WTC11 (cell line): ENCODE measurements at regions not wholly inside any gene's neighbourhood (a gene's known extent, or its start where the extent isn't known, plus 50 kb on each side); places are given as distances from the start of the nearest gene placed in this dataset.

Experiments used
- ATAC-seq: fragments of 200-7000 bp; cut with Tn5 transposase; 2 replicates; pipeline ENCODE4 v1.10.0; 2021; ENCODE audit warnings: mild to moderate bottlenecking, moderate library complexity
- CTCF ChIA-PET: fragments of 300-600 bp; sonication (Branson Sonifier 250); formaldehyde crosslinking; loops from one replicate; lab custom pipeline; 2021; ENCODE audit warnings: antibody characterized with exemption; lab: Charles Lee
- POLR2A ChIA-PET: fragments of 350-600 bp; sonication (Branson Sonifier 250); formaldehyde crosslinking; loops from one replicate; lab custom pipeline; 2021; ENCODE audit warnings: antibody characterized with exemption; lab: Charles Lee
- DNase-seq: peaks from one replicate; pipeline ENCODE4 v3.0.0; 2021; ENCODE audit warnings: low spot score
- H3K27ac Mint-ChIP-seq: 2 replicates; pipeline ENCODE4 v1.8.0; 2021; ENCODE audit warnings: mixed read lengths
- H3K27me3 Mint-ChIP-seq: 2 replicates; pipeline ENCODE4 v1.8.0; 2021; ENCODE audit warnings: low read depth, mild to moderate bottlenecking, moderate library complexity, mixed read lengths
- H3K36me3 Mint-ChIP-seq: 2 replicates; pipeline ENCODE4 v1.8.0; 2021; ENCODE audit warnings: mixed read lengths
- H3K4me1 Mint-ChIP-seq: 2 replicates; pipeline ENCODE4 v1.8.0; 2022; ENCODE audit warnings: mixed read lengths
- H3K4me3 Mint-ChIP-seq: 2 replicates; pipeline ENCODE4 v1.8.0; 2021; ENCODE audit warnings: mild to moderate bottlenecking, moderate library complexity, mixed read lengths
- H3K9me3 Mint-ChIP-seq: 2 replicates; pipeline ENCODE4 v1.8.0; 2021; ENCODE audit warnings: mixed read lengths
- CREB1 ChIP-seq: sonication (generic); formaldehyde crosslinking; IDR thresholded peaks from 2 replicates; pipeline ENCODE4 v1.8.0; 2023; ENCODE audit warnings: mild to moderate bottlenecking, missing genetic modification reagents
- FOXJ3 ChIP-seq: sonication (generic); formaldehyde crosslinking; IDR thresholded peaks from 2 replicates; pipeline ENCODE4 v1.9.0; 2021; ENCODE audit warnings: missing genetic modification reagents, mild to moderate bottlenecking, borderline replicate concordance
- FOXK1 ChIP-seq: sonication (generic); formaldehyde crosslinking; IDR thresholded peaks from 2 replicates; pipeline ENCODE4 v1.8.0; 2022; ENCODE audit warnings: mild to moderate bottlenecking, moderate library complexity, missing genetic modification reagents
- FOXP1 ChIP-seq: sonication (generic); formaldehyde crosslinking; IDR thresholded peaks from 2 replicates; pipeline ENCODE4 v1.8.0; 2022; ENCODE audit warnings: missing genetic modification reagents, mild to moderate bottlenecking, moderate library complexity, borderline replicate concordance
- GABPB1 ChIP-seq: sonication (generic); formaldehyde crosslinking; IDR thresholded peaks from 2 replicates; pipeline ENCODE4 v1.8.1; 2023; ENCODE audit warnings: mild to moderate bottlenecking, missing genetic modification reagents
- GTF2I ChIP-seq: fragments of 250-450 bp; sonication (Bioruptor Pico); conservative IDR thresholded peaks from 2 replicates; pipeline ENCODE4 v1.4.0; 2021; ENCODE audit warnings: mild to moderate bottlenecking
- JAZF1 ChIP-seq: fragments of 250-450 bp; sonication (Bioruptor Pico); IDR thresholded peaks from 2 replicates; pipeline ENCODE4 v1.9.0; 2021; ENCODE audit warnings: moderate library complexity, mild to moderate bottlenecking, inconsistent platforms
- NFATC4 ChIP-seq: fragments of 250-450 bp; sonication (Bioruptor Pico); IDR thresholded peaks from 2 replicates; pipeline ENCODE4 v1.9.0; 2021; ENCODE audit warnings: mild to moderate bottlenecking
- NR1H2 ChIP-seq: sonication (generic); formaldehyde crosslinking; IDR thresholded peaks from 2 replicates; pipeline ENCODE4 v1.9.0; 2021; ENCODE audit warnings: mild to moderate bottlenecking, moderate library complexity, missing genetic modification reagents
- SMAD3 ChIP-seq: sonication (generic); formaldehyde crosslinking; IDR thresholded peaks from 2 replicates; pipeline ENCODE4 v1.8.0; 2022; ENCODE audit warnings: missing genetic modification reagents, mild to moderate bottlenecking, borderline replicate concordance
- SP1 ChIP-seq: sonication (generic); formaldehyde crosslinking; conservative IDR thresholded peaks from 2 replicates; pipeline ENCODE4 v1.8.1; 2022; ENCODE audit warnings: missing genetic modification reagents
- TEAD1 ChIP-seq: sonication (generic); formaldehyde crosslinking; IDR thresholded peaks from 2 replicates; pipeline ENCODE4 v1.8.0; 2022; ENCODE audit warnings: mild to moderate bottlenecking, missing genetic modification reagents
- ZNF121 ChIP-seq: sonication (generic); formaldehyde crosslinking; IDR thresholded peaks from 2 replicates; pipeline ENCODE4 v1.8.0; 2023; ENCODE audit warnings: missing genetic modification reagents
- ZNF263 ChIP-seq: sonication (generic); formaldehyde crosslinking; IDR thresholded peaks from 2 replicates; pipeline ENCODE4 v1.8.1; 2022; ENCODE audit warnings: low read depth, mild to moderate bottlenecking, moderate library complexity, missing genetic modification reagents
- ZNF396 ChIP-seq: fragments of 250-450 bp; sonication (Bioruptor Pico); IDR thresholded peaks from 2 replicates; pipeline ENCODE4 v1.8.0; 2021; ENCODE audit warnings: mild to moderate bottlenecking, moderate library complexity, borderline replicate concordance
- TF ChIP-seq, protein P1 (sequence below): sonication (generic); formaldehyde crosslinking; IDR thresholded peaks from 2 replicates; pipeline ENCODE4 v1.8.1; 2023; ENCODE audit warnings: mild to moderate bottlenecking, moderate library complexity, missing genetic modification reagents
- TF ChIP-seq, protein P2 (sequence below): fragments of 250-450 bp; sonication (Bioruptor Pico); IDR thresholded peaks from 2 replicates; pipeline ENCODE4 v1.9.0; 2021; ENCODE audit warnings: mild to moderate bottlenecking
- TF ChIP-seq, protein P3 (sequence below): sonication (generic); formaldehyde crosslinking; IDR thresholded peaks from 2 replicates; pipeline ENCODE4 v1.8.0; 2023; ENCODE audit warnings: missing genetic modification reagents, mild to moderate bottlenecking, borderline replicate concordance
- TF ChIP-seq, protein P4 (sequence below): sonication (generic); formaldehyde crosslinking; IDR thresholded peaks from 2 replicates; pipeline ENCODE4 v1.8.0; 2022; ENCODE audit warnings: mild to moderate bottlenecking, missing genetic modification reagents
- TF ChIP-seq, protein P5 (sequence below): fragments of 250-450 bp; sonication (Bioruptor Pico); IDR thresholded peaks from 2 replicates; pipeline ENCODE4 v1.9.0; 2021; ENCODE audit warnings: mild to moderate bottlenecking, borderline replicate concordance

DNA sequence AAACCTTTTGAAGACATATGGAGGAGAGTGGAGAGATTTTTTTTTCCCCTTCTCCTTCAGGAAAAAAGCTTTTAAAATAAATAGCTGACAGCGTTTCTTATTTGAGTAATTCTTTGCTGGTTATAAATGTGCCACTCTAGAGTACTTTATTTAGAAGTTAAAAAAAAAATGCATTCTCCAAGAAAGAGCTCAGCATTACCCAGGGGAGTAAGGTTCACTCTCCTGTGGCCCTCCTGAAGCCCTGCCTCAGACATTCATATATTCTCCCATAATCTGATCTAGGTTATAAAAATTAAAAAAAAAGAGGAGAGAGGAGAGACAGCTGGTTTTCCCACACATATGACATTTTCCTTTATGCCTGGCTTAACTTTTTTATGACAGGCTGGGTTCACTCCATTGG lies 545.2 kb upstream of the CADM1 start:
- no peak for DNase-seq
- no peak for ATAC-seq
- peaks cover 18% of the 10 kb centered on the region for H3K27me3 Mint-ChIP-seq
- H3K4me3 Mint-ChIP-seq, result no peak overlapping the region
- H3K27ac Mint-ChIP-seq, result no peak overlapping the region
- TF ChIP-seq, protein P1, sequence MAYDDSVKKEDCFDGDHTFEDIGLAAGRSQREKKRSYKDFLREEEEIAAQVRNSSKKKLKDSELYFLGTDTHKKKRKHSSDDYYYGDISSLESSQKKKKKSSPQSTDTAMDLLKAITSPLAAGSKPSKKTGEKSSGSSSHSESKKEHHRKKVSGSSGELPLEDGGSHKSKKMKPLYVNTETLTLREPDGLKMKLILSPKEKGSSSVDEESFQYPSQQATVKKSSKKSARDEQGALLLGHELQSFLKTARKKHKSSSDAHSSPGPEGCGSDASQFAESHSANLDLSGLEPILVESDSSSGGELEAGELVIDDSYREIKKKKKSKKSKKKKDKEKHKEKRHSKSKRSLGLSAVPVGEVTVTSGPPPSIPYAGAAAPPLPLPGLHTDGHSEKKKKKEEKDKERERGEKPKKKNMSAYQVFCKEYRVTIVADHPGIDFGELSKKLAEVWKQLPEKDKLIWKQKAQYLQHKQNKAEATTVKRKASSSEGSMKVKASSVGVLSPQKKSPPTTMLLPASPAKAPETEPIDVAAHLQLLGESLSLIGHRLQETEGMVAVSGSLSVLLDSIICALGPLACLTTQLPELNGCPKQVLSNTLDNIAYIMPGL (CRISPR knock-in tag), result no peak
- ChIA-PET CTCF (interaction anchor here (0.7 kb wide), 1 partner anchor 11 kb away, joined by 4 read pairs; no protein-coding TSS in a partner anchor), POLR2A (no interaction called here)
- peaks cover 35% of the 10 kb centered on the region for H3K4me1 Mint-ChIP-seq
- no peaks in the 10 kb centered on the region for H3K9me3 Mint-ChIP-seq
- no peaks in the 10 kb centered on the region for H3K36me3 Mint-ChIP-seq

DNA sequence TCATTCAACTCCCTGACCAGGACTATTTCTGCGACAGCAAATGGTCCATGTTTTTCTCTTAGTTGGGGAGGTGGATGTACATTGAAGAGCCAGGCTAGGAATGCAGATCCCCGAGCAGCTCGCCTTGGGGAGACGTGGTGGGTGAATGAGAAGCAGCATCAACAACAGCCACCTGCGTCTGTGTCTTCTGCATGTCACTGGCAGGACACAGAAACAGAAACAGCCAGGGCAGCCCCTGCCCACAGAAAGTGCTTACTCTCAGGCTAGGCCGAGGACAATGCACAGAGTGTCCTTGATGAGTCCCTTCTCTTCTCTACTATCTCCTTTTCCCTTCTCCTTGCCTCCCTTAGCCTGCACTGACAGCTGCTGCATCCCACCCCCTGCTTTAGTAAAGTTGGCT lies 541.9 kb upstream of the CADM1 start:
- no peak overlapping the region for H3K4me3 Mint-ChIP-seq
- no peak overlapping the region for H3K27ac Mint-ChIP-seq
- peaks cover 15% of the 10 kb centered on the region for H3K4me1 Mint-ChIP-seq
- ChIA-PET CTCF (interaction anchor here (2.0 kb wide), 1 partner anchor 26 kb away, joined by 4 read pairs; no protein-coding TSS in a partner anchor), POLR2A (no interaction called here)
- TF ChIP-seq FOXK1 (CRISPR knock-in tag), result no peak
- TF ChIP-seq GABPB1, result no peak
- TF ChIP-seq, protein P2, sequence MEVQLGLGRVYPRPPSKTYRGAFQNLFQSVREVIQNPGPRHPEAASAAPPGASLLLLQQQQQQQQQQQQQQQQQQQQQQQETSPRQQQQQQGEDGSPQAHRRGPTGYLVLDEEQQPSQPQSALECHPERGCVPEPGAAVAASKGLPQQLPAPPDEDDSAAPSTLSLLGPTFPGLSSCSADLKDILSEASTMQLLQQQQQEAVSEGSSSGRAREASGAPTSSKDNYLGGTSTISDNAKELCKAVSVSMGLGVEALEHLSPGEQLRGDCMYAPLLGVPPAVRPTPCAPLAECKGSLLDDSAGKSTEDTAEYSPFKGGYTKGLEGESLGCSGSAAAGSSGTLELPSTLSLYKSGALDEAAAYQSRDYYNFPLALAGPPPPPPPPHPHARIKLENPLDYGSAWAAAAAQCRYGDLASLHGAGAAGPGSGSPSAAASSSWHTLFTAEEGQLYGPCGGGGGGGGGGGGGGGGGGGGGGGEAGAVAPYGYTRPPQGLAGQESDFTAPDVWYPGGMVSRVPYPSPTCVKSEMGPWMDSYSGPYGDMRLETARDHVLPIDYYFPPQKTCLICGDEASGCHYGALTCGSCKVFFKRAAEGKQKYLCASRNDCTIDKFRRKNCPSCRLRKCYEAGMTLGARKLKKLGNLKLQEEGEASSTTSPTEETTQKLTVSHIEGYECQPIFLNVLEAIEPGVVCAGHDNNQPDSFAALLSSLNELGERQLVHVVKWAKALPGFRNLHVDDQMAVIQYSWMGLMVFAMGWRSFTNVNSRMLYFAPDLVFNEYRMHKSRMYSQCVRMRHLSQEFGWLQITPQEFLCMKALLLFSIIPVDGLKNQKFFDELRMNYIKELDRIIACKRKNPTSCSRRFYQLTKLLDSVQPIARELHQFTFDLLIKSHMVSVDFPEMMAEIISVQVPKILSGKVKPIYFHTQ, result no peak
- no peak for TF ChIP-seq SP1
- H3K36me3 Mint-ChIP-seq, result no peaks in the 10 kb centered on the region
- no peaks in the 10 kb centered on the region for H3K9me3 Mint-ChIP-seq
- DNase-seq (no peak), ATAC-seq (no peak)
- peaks cover 5% of the 10 kb centered on the region for H3K27me3 Mint-ChIP-seq

DNA sequence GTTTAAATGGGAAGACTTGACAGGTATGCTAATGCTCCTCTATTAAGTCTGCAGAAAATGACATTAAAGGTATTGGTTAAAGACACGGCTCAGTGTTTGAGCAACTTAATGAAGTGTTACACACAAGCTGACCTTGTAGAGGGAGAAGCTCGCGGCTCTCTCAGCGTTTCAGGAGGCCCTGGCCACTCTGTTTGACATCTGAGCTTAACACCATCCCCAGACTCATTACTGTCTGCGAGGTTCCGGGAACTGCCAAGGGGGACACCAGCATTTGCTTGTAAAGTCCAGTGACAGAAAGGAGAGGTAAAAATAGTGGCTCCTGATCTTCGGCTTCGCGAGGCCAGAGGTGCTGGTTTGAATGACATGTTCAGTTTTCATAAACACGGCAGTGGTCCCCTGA lies 540.7 kb upstream of the CADM1 start:
- Mint-ChIP-seq H3K4me3 (no peak overlapping the region), H3K27me3 (peaks cover 5% of the 10 kb centered on the region), H3K27ac (no peak overlapping the region), H3K36me3 (no peaks in the 10 kb centered on the region), H3K4me1 (peaks cover 15% of the 10 kb centered on the region), H3K9me3 (no peaks in the 10 kb centered on the region)
- ChIA-PET POLR2A (no interaction called here), CTCF (interaction anchor here (0.9 to 2.0 kb wide), 3 partner anchors 28 to 454 kb away, joined by 3 to 4 read pairs (median 3); no protein-coding TSS in a partner anchor)
- no peak for DNase-seq
- ATAC-seq, result no peak
- TF ChIP-seq, protein P3, sequence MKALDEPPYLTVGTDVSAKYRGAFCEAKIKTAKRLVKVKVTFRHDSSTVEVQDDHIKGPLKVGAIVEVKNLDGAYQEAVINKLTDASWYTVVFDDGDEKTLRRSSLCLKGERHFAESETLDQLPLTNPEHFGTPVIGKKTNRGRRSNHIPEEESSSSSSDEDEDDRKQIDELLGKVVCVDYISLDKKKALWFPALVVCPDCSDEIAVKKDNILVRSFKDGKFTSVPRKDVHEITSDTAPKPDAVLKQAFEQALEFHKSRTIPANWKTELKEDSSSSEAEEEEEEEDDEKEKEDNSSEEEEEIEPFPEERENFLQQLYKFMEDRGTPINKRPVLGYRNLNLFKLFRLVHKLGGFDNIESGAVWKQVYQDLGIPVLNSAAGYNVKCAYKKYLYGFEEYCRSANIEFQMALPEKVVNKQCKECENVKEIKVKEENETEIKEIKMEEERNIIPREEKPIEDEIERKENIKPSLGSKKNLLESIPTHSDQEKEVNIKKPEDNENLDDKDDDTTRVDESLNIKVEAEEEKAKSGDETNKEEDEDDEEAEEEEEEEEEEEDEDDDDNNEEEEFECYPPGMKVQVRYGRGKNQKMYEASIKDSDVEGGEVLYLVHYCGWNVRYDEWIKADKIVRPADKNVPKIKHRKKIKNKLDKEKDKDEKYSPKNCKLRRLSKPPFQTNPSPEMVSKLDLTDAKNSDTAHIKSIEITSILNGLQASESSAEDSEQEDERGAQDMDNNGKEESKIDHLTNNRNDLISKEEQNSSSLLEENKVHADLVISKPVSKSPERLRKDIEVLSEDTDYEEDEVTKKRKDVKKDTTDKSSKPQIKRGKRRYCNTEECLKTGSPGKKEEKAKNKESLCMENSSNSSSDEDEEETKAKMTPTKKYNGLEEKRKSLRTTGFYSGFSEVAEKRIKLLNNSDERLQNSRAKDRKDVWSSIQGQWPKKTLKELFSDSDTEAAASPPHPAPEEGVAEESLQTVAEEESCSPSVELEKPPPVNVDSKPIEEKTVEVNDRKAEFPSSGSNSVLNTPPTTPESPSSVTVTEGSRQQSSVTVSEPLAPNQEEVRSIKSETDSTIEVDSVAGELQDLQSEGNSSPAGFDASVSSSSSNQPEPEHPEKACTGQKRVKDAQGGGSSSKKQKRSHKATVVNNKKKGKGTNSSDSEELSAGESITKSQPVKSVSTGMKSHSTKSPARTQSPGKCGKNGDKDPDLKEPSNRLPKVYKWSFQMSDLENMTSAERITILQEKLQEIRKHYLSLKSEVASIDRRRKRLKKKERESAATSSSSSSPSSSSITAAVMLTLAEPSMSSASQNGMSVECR (CRISPR knock-in tag), result no peak
- TF ChIP-seq ZNF121 (CRISPR knock-in tag) (no peak), TEAD1 (no peak), GTF2I (CRISPR knock-in tag) (no peak), JAZF1 (no peak), NFATC4 (no peak), ZNF263 (CRISPR knock-in tag) (no peak), NR1H2 (CRISPR knock-in tag) (no peak), FOXP1 (CRISPR knock-in tag) (no peak), CREB1 (CRISPR knock-in tag) (no peak), SMAD3 (CRISPR knock-in tag) (no peak), ZNF396 (CRISPR knock-in tag) (no peak), FOXJ3 (CRISPR knock-in tag) (no peak)
- TF ChIP-seq, protein P4, sequence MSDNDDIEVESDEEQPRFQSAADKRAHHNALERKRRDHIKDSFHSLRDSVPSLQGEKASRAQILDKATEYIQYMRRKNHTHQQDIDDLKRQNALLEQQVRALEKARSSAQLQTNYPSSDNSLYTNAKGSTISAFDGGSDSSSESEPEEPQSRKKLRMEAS, result no peak
- TF ChIP-seq, protein P5, sequence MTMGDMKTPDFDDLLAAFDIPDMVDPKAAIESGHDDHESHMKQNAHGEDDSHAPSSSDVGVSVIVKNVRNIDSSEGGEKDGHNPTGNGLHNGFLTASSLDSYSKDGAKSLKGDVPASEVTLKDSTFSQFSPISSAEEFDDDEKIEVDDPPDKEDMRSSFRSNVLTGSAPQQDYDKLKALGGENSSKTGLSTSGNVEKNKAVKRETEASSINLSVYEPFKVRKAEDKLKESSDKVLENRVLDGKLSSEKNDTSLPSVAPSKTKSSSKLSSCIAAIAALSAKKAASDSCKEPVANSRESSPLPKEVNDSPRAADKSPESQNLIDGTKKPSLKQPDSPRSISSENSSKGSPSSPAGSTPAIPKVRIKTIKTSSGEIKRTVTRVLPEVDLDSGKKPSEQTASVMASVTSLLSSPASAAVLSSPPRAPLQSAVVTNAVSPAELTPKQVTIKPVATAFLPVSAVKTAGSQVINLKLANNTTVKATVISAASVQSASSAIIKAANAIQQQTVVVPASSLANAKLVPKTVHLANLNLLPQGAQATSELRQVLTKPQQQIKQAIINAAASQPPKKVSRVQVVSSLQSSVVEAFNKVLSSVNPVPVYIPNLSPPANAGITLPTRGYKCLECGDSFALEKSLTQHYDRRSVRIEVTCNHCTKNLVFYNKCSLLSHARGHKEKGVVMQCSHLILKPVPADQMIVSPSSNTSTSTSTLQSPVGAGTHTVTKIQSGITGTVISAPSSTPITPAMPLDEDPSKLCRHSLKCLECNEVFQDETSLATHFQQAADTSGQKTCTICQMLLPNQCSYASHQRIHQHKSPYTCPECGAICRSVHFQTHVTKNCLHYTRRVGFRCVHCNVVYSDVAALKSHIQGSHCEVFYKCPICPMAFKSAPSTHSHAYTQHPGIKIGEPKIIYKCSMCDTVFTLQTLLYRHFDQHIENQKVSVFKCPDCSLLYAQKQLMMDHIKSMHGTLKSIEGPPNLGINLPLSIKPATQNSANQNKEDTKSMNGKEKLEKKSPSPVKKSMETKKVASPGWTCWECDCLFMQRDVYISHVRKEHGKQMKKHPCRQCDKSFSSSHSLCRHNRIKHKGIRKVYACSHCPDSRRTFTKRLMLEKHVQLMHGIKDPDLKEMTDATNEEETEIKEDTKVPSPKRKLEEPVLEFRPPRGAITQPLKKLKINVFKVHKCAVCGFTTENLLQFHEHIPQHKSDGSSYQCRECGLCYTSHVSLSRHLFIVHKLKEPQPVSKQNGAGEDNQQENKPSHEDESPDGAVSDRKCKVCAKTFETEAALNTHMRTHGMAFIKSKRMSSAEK, result no peak
